ENCODE measurements at regions not wholly inside any gene's neighbourhood (a gene's known extent, or its start where the extent isn't known, plus 50 kb on each side); places are given as distances from the start of the nearest gene placed in this dataset.

GRCh38 chr1:86207323-86207722, 50.8 kb upstream of the COL24A1 start:
- no peak for TF ChIP-seq CTCF (IDR thresholded peaks at IDR 0.05)
- ATAC-seq (ENCODE audit: insufficient number of reproducible peaks, low FRiP score, low read depth) = no peak
- Histone ChIP-seq H3K27ac (no peak overlapping the region), H3K9me3 (no peaks in the 10 kb centered on the region), H3K27me3 (replicated peaks; ENCODE audit: insufficient read depth) (no peaks in the 10 kb centered on the region), H3K36me3 (no peaks in the 10 kb centered on the region), H3K4me3 (no peak overlapping the region), H3K4me1 (ENCODE audit: control insufficient read depth in 1 of 2, low read depth in 2 of 2) (no peaks in the 10 kb centered on the region)
- DNase-seq (ENCODE audit: low spot score) = no peak
